ENCODE measurements at regions not wholly inside any gene's neighbourhood (a gene's known extent, or its start where the extent isn't known, plus 50 kb on each side); places are given as distances from the start of the nearest gene placed in this dataset.

GRCh38 chr1:56202186-56202585, 377.2 kb downstream of the PLPP3 start:
- TF ChIP-seq POLR2A (IDR thresholded peaks at IDR 0.05): no peak
- TF ChIP-seq, protein P1, sequence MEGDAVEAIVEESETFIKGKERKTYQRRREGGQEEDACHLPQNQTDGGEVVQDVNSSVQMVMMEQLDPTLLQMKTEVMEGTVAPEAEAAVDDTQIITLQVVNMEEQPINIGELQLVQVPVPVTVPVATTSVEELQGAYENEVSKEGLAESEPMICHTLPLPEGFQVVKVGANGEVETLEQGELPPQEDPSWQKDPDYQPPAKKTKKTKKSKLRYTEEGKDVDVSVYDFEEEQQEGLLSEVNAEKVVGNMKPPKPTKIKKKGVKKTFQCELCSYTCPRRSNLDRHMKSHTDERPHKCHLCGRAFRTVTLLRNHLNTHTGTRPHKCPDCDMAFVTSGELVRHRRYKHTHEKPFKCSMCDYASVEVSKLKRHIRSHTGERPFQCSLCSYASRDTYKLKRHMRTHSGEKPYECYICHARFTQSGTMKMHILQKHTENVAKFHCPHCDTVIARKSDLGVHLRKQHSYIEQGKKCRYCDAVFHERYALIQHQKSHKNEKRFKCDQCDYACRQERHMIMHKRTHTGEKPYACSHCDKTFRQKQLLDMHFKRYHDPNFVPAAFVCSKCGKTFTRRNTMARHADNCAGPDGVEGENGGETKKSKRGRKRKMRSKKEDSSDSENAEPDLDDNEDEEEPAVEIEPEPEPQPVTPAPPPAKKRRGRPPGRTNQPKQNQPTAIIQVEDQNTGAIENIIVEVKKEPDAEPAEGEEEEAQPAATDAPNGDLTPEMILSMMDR (IDR thresholded peaks at IDR 0.05): no peak
